ENCODE measurements at regions not wholly inside any gene's neighbourhood (a gene's known extent, or its start where the extent isn't known, plus 50 kb on each side); places are given as distances from the start of the nearest gene placed in this dataset.
"Not testable (repeated sequence)": the region's sequence is repeated elsewhere in the genome, so short reads cannot be mapped to it uniquely, and the experiment has no call there.

DNA sequence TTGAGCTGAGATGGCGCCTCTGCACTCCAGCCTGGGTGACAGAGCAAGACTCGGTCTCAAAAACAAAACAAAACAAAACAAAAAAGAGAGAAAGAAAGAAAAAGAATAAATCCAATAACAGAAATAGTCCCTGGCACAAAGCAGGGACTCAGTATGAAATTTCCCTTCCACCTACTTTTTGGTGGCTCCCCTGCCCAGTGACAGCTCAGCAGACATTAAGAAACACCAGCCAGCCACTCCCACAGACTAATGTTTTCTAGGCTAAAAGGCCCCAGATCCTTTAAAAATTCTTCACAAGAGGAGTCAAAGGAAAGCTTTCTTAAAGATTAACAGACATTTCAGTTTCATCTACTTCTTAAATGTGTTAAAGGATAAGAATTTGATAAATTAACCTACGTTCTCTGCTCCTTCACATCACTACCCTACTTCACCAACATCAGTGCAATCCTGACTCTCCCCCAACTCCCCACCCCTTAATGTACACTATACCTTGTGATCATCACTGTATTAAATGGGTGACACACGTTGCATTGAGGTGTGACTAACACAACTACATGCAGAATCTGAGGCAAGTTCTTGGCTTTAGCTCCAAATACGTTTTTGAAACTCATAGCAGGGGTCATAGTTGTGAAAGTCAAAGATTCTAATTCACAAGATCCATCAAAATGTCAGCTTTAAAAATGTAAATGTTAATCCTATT lies 114.5 kb upstream of the CAV2 start:
- DNase-seq, result no peak

DNA sequence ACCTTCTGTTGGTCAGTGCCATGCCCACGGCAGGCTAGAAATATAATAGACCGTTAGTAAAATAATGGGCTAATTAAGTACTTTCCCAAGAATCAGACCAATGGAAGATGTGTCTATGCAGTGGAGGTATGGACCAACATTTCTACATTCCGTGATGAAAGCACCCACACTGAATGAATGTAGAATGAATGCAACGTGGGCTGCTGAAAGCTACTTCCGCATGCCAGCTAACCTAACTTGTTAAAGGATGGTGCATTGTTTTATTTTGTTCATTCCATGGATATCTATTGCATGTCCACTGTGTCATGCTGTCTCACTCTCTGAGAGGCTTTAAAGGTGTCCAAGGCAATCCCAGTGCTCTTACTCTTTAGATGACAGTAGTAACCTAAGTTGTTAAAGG lies 112.9 kb upstream of the CAV2 start:
- no peak for DNase-seq

DNA sequence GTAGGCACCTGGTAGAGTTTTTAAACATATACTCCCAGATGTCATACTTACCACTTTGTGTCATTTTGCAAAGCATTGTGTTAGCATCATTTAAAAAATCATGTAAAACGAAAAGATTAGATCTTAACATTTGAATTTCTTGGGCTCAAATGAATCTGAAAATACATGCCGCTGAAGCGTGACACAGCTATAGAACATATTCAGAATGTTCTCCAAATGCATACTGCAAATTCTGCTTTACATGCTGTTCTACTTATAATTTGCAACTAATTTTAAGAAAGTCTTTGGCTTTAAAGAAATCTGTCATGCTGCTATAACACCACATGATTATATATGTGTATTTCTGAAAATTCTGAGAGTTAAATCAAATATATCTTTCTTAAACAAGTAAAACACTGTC lies 109.2 kb upstream of the CAV2 start:
- DNase-seq, result no peak

DNA sequence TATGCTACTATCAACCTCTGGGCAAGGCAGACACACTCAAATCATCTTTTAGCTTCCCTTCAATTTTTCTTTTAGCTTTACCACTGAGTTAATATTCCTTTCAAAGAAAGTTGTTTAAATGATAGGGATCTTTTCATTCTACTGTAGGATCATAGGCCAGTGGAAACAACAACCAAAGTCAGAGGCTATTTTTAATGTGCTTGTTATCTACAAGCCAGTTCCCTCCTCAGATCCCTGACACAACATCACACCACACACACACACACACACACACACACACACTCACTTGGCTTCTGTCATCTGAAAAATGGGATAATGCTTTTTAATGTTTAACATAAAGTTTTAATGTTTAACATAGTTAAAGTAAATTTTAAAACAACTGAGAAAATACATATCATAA lies 106.7 kb upstream of the CAV2 start:
- no peak for DNase-seq

DNA sequence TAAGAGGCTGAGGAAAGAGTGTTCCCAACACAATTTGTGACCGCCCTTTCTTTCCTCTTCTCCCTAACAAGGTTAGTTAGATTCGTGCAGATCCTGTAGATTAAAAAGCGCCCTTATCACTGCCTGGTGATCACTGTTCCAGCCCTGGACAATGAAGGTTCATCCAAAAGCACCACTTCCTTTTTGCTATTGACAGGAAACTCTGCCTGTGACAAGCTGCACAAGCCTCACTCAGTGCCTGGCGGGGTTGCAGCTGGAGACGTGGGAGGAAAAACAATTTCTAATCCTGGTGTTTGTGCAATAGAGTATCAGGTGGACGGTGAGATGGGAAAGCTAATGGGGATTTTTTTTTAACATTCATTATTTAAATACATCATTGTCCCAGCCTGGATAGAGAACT lies 105.9 kb upstream of the CAV2 start:
- DNase-seq, result no peak

DNA sequence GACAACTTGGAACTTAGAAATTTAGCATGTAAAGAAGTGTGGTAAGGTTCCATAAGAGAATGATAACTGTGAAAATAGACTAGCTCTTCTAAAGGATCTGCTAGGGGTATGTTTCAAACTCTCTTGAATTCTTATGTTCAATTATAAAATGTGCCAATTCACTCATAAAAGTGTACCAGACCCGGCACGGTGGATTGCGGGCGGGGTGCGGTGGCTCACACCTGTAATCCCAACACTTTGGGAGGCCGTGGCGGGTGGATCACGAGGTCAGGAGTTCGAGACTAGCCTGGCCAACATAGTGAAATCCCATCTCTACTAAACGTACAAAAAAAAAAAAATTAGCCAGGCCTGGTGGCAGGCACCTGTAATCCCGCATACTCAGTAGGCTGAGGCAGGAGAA lies 105.4 kb upstream of the CAV2 start:
- DNase-seq, result no peak

DNA sequence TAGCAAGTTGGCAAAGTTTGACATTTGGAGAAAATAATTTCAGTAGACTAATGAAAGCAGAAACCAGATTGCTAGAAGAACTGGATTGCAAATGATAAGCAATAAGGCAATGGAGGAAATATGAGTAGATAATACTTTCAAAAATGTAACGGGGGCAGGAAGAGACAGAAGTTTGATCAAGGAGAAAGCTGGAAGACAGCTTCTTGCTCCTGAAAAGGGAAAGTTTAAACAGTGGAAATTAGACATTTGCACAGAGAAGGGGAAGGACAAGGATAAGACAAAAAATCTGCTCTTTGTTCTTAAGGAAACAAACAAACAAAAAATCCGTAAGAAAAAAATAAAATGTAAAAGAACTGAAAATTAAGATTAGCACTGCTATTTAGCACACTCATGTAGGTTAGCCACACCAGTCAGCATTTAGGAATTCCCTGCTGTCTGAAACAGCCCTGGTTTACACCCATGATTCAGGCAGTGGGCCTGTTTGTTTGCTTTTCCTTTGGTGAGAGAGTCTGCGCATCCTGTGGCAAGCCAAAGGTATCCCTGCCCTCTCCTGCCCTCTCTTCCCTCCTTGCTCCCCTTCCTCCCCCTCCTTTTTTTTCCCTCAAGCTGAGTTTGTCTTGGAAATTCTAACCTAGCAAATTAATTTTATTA lies 104.3 kb upstream of the CAV2 start:
- no peak for DNase-seq

DNA sequence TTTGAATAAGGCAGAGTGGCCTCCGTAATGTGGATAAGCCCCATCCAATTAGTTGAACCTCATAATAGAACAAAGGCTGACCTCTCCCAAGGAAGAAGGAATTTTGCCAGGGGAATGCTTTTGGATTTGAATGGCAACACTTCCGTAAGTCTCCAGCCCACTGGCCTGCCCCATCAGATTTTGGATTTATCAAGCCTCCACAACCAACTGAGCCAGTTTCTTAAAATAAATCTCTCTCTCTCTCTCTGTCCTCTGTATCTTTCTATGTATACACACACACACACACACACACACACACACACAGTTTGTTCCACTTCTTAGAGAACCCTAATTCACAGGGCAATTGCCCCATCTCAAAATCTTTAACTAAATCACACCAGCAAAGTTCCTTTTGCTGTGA lies 100.9 kb upstream of the CAV2 start:
- no peak for DNase-seq

DNA sequence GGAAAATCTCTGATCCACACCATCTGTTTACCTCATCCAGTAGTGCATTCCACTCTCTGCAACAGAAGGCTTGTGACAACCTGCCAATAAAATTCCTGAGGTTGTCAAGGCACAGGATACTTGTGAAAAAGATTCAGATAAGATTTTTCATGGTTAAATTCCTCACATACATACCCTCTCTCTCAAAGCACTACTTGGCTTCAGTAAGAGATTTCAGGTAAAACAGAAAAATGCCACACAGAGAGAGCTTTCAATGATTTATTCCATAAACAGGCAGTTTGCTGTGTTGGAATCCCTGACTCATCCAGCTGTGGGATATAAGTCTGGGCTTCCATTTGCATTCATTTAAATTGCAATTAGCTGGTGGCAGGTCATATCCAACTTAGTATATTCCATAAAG lies 99.7 kb upstream of the CAV2 start:
- no peak for DNase-seq

DNA sequence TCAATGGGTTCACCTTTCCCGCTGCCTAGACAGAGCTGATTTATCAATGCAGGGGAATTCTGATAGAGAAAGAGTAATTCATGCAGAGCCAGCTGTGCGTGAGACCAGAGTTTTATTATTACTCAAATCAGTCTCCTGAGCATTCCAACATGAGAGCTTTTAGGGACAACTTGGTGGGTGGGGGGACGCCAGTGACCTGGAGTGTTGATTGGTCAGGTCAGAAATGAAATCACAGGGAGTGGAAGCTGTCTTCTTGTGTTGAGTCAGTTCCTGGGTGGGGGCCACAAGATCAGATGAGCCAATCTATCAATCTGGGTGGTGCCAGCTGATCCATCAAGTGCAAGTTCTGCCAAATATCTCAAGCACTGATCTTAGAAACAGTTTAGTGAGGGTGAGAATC lies 99.0 kb upstream of the CAV2 start:
- DNase-seq, result no peak

DNA sequence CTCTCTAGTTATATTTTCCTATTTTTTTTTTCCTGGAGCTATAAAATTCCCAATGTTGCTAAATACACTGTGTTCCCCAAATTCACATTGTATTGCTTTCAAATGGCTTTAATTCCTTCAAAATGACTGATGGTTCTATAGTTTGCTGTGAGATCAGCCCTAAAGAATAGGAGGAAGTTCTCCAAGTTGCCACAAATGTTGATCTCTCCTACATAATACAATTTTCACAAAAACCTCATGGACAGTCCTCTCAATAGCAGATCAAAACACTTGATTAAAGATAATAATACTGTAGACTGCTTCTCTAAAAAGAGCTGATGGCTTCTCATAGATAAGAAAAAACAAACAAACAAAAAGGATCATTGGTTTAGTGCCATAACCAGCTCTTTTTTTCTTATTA lies 97.8 kb upstream of the CAV2 start:
- DNase-seq, result no peak

DNA sequence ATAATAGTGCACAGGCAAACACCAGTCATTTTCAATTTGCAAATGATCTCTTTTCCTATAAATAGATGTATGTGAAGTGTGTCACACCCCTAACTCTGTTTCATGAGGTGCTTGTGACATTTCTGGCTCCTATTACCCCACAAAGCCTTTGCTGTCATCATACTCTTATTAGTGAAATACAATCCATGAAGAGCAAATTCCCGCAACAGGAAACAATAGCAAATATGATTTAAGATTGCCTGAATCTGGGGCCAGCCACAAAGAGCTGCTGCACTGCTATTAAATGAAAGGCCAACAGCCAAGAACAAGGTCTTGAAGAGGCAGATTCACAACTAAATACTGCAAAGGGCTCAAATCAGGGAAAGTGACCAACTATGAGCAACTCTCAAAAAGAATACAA lies 96.3 kb upstream of the CAV2 start:
- no peak for DNase-seq

DNA sequence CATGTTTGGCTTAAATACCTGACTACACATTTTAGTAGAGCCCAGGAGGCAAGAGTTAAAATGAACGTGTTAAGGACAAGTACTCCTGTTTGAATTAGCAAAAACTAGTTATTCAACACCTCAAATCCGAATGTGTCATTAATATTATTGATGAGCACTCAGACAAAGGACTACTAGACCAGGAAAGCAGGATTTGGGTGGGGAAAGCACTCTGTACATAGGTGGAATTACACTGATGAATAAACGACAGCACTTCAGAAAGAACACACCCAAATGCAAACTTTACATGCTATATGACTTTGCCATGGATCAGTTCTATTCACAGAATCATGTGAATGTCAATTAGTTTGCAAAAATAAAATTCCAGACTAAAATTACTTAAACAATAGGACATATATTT lies 95.1 kb upstream of the CAV2 start:
- no peak for DNase-seq

DNA sequence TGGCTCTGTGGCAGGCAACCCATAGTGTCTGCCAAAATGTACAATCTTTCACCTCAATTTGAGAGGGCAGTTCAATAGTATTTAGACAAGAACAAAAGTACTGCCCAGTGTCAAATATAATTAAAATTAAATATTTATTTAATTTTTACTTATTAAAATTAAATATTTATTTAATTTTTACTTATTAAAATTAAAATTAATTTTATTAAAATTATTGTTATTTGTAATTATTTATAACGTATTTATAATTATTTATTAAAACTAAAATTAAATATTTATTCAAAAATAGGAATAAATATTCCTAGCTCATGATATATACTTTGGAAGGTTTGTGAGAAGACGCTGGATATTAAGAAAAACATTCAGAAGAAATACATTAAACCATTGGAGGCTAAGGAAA lies 93.7 kb upstream of the CAV2 start:
- no peak for DNase-seq

DNA sequence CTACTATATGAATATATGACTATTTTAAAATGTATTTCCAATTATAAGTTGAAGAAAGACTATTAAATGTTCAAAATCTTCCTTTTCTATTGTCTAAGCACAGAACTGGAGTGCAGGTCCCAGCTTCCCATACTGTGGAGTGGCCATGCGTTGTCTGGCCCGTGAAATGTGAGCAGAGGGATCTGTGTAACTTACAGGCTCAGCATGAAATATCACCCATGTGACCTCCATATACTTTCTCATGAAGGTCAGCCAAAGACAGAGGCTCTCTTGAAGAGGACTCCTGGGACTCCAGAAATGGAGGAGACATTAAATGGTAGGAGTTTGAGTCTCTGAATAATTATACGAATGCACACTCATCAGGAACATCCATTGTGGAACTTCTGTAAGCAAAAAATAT lies 92.4 kb upstream of the CAV2 start:
- DNase-seq, result no peak

DNA sequence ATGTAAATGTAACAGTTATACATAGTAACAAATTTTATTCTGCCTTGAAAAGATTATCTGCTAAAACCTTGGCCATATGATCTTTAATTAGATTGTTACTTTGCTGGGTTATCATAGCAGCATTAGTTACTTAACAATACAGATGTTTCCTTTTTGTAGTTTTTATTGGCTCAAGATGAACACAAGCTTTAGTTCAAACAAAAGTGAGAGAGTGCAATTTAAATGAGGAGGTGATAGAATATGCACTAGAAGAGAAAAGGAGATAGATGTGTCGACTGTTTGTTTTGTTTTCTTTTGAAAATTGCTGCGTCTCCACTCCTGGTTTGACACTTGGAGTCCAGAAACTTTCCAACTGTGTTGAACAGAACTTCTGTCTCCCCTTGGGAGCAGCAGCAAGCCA lies 91.4 kb upstream of the CAV2 start:
- no peak for DNase-seq

DNA sequence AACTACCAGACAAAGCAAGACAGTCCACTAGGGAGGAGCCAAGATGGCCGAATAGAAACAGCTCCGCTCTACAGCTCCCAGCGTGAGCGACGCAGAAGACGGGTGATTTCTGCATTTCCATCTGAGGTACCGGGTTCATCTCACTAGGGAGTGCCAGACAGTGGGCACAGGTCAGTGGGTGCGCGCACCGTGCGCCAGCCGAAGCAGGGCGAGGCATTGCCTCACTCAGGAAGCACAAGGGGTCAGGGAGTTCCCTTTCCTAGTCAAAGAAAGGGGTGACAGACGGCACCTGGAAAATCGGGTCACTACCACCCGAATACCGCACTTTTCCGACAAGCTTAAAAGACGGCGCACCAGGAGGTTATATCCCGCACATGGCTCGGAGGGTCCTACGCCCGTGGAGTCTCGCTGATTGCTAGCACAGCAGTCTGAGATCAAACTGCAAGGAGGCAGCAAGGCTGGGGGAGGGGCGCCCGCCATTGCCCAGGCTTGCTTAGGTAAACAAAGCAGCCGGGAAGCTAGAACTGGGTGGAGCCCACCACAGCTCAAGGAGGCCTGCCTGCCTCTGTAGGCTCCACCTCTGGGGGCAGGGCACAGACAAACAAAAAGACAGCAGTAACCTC lies 90.6 kb upstream of the CAV2 start:
- not testable (repeated sequence) for DNase-seq

DNA sequence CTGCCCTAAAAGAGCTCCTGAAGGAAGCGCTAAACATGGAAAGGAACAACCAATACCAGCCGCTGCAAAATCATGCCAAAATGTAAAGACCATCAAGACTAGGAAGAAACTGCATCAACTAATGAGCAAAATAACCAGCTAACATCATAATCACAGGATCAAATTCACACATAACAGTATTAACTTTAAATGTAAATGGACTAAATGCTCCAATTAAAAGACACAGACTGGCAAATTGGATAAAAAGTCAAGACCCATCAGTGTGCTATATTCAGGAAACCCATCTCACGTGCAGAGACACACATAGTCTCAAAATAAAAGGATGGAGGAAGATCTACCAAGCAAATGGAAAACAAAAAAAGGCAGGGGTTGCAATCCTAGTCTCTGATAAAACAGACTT lies 88.8 kb upstream of the CAV2 start:
- not testable (repeated sequence) for DNase-seq

DNA sequence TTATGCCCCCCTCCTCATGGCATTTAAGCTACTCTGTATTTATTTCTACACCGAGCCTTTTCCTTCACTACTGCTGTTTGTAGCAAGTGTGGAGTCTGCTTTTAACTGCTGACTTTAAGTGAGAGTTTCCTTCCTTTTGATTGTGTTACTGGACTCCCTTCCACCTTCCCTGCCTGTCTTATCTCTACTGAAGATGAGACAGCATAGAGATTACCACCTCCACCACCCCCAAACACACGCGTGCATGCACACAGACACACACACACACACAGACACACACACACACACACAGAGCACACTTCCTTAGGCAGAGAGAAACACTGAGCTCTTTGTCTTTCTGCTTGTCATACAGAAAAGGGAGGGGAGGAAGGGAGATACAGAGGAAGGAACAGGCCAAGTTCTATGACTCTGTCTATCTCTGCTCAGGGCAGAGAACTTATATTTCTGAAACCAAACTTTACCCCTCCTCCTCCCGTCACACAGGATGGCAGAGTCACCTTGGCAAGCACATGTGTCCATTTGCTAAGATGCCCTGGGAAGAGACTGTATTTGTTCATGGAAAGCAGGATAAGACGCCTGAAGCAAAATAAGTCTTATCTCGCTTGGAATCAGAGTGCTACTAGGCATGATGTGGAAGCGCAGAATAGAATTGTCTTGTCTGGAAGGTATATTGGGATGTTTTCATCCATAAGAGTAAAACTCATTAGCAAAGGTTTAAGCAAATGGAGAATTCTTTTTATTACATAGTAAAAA lies 81.8 kb upstream of the CAV2 start:
- DNase-seq, result no peak

DNA sequence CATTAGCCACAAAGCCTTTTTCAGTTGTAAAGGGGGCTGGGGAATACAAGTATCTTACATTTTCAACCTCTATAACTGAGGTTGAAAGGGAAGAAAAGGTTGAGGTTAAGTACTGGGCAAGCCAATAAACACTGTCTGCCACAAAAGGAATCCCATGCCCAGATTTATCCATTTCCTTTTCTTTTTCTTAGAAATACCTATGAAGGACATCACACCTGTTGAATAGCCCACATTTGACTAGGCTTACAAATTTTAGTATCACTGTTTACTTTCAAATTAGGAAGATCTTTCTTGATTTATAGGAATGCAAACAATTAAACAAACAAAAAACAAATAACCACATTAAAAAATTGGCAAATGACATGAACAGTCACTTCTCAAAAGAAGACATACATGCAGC lies 81.0 kb upstream of the CAV2 start:
- DNase-seq, result no peak

DNA sequence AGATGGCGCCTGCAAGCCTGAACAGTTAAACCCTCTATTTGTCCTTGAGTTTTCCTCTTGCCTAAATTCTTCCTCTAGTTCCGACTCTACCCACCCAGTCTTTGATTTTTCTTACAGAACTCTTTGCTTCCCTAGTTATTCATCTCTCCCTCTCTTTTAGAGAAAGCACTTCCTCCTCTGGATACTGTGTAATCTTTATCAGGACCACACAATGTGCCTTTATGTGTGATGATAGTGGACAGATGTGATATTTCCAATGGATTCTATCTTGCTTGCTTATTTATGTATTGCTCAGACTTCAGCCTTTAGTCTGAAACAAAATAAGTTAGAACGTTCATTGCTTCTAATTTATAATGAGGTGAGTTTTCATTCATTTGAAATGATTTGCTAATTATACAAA lies 79.5 kb upstream of the CAV2 start:
- no peak for DNase-seq

DNA sequence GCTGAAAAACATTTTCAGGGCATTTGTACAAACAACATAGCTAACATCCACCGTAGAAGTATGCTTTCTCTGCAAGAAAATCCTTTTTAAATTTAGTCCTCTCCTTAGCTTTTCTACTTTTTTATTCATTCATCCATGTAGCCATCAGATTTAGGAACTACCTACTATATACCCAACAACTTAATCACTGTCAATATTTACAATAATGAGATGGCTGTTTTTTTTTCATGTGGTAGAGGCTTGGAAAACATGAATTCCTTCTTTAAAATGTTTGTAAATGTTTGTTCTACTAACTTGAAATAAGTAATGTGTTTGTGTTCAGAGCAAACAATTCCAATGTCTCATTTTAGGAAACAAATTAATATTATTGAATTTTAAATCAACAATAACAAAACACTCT lies 78.2 kb upstream of the CAV2 start:
- no peak for DNase-seq

DNA sequence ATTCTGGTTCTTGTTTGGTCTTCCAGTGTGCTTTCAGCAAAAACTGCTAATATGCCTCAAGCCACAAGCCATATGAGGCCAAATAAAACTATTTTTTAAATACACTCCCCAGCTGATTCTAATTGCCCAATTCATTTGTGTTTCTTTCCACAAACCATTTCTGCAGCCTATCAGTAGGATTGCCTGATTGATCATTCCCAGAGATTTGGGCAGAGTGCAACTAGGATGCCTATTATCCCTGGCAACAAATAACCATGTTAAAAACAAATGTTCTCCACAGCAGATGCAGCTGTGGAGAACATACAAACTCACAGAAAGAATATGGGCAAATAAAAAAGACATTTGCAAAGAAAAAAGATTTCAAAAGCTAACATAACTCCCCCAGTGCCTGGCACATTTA lies 76.9 kb upstream of the CAV2 start:
- DNase-seq, result no peak

DNA sequence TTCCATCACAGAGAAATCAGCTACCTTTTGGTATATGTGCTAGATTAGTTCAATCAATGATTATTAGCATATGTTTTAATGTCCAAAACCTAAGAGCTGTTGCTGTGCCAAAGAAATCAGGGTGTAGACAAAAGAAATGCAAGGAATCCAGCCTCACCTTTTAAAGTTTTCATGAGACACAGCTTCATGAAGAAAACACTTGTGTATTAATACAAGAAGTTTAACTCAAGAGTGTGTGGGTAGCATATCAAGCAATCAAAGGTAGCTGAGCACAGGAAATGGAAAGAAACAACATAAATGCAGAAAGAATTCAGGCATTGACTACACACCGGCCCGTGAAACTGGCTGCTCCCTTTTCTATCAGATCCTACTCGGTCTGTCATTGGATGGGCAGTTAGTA lies 76.0 kb upstream of the CAV2 start:
- DNase-seq, result no peak
